ENCODE measurements at regions not wholly inside any gene's neighbourhood (a gene's known extent, or its start where the extent isn't known, plus 50 kb on each side); places are given as distances from the start of the nearest gene placed in this dataset.
A peak's percentile ranks its signal among the peaks of the same experiment; 100 is the strongest.
"Not testable (repeated sequence)": the region's sequence is repeated elsewhere in the genome, so short reads cannot be mapped to it uniquely, and the experiment has no call there.

GRCh38 chr18:55918444-55918843 lies 330.5 kb upstream of the TCF4 start:
- DNase-seq: no peak

- peak; percentile 2 for DNase-seq
These were observed 324.9 kb upstream of the TCF4 start for GRCh38 chr18:55912919-55913318.

DNA sequence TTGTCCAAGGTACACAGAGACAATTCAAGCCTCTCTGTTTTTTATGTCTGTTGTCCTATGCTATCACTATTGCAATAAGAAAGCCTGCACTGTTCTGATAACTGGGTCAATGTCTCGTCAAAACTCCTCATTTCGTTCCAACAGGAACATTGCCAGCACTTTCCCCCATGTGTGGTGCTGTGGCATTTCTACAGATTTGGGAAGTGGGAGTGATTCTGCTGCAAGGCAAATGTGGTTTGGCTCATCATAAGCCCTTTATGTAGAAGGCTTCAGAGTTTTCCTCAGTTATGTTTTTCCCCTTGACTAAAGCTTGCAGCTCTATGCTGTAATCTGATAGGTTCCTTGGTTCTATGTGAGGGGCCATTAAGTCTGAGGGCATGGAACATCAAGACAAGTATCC lies 324.1 kb upstream of the TCF4 start:
- DNase-seq: no peak

GRCh38 chr18:55910296-55910695 lies 322.3 kb upstream of the TCF4 start:
- DNase-seq: no peak

DNA sequence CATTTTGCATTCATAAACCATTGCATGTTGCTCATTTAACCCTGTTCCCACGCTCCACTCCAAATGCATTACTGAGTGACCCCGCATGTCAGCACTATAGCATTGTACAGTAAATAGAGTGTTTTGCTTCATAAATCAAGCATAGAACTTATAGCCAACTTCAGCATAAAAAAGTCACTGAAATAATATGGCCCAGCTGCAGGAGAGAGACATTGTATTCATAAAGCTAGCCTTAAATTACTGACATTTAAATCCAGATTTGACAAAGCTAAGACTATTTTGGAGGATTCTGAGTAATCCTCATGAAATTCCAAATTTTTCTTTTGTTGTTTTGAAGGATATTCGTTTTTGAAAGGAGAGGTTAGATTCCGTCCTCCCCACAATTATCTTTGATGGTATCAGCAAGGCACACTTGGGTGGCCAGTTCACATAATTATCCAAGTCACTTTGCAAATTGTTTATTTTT lies 320.9 kb upstream of the TCF4 start:
- DNase-seq: no peak

- DNase-seq: no peak
These were observed 319.6 kb upstream of the TCF4 start for GRCh38 chr18:55907453-55908175.

- DNase-seq: no peak
These were observed 318.5 kb upstream of the TCF4 start for GRCh38 chr18:55906536-55906935.

GRCh38 chr18:55903911-55904310 lies 315.9 kb upstream of the TCF4 start:
- no peak for DNase-seq

DNA sequence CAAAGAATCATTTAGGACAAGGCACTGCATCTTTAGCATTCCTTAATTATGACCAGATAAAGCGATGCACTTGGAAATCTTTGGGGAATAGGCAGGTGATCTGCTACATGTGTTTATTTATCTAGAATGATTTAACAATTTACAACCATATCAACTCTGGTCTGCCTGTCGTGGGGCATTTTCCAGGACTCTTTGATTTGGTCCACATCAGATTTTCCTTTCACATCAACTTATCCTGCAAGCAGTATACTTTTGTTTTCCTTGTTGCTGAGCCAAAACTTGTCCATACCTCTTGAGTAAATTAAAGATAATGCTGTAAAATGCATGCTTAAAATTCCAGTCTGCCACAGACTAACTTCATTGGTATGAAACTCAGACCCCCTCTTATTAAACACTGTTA lies 312.4 kb upstream of the TCF4 start:
- DNase-seq: no peak

DNA sequence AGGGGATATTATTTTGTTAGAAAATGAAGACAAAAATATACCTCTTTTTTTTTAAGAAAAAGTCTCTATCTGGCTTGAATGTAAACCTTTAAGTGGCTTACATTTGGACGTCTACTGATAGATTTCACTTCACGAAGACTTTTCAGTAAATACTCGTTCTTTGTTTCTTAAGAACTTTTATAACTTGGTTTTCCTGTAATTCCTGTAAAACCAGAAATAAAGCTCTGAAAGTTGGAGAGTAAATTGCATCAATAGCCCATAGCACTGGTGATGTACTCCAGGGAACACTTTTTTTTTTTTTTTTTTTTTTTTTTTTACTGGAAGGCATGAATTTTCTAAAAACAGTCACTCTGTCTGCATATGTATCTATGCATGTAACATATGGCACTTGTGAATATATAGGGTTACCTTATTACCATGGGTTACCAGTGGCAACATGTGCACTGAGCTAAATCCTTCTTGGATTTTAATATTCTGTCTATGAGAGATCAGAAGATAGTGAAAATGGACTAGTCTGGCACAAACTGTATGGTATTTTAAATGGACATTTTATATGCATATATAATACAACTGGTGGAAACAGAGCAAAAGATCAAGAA lies 309.2 kb upstream of the TCF4 start:
- no peak for DNase-seq

DNA sequence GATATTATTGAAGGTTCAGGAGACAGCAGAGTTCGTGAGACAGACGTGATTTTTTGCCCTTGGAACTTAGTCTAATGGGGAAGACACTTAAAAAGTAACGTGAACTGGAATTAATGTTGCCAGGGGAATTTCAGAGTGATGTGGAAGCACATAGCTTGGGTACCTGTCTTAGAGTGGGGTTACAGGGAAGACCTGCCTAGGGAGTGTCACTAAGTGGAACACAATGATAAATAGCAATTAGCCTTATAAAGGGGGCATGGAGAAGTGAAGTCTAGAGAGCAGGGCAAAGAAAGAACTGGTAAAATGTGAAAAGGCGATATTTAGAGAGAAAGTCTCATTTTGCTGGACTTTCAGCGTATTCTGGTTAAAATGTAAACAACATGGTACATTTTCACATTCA lies 306.0 kb upstream of the TCF4 start:
- no peak for DNase-seq

- DNase-seq: not testable (repeated sequence)
These were observed 305.1 kb upstream of the TCF4 start for GRCh38 chr18:55892862-55893813.

- DNase-seq: no peak
These were observed 298.9 kb upstream of the TCF4 start for GRCh38 chr18:55886886-55887285.

GRCh38 chr18:55884498-55884897 lies 296.5 kb upstream of the TCF4 start:
- no peak for DNase-seq

GRCh38 chr18:55880617-55881016 lies 292.6 kb upstream of the TCF4 start:
- DNase-seq: no peak

- no peak for DNase-seq
These were observed 291.3 kb upstream of the TCF4 start for GRCh38 chr18:55879331-55879730.

DNA sequence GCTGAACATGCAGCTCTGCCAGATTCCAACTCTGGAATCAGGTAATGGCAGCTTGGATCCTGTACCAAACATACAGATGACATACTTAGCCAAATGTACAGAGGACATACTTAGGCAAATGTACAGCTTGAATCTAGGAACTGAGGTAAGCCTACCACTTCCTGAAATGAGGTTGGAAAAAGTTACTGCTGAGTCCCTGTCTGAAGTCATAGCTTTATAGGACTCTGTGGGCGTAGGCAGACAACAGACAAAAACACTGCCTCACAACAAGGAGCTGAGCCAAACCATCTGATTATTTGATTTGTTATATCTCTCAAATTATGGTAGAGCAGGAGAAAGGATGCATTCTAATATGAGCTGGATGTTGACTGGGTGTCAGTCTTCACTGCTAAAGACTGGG lies 290.2 kb upstream of the TCF4 start:
- DNase-seq: peak; percentile 67

DNA sequence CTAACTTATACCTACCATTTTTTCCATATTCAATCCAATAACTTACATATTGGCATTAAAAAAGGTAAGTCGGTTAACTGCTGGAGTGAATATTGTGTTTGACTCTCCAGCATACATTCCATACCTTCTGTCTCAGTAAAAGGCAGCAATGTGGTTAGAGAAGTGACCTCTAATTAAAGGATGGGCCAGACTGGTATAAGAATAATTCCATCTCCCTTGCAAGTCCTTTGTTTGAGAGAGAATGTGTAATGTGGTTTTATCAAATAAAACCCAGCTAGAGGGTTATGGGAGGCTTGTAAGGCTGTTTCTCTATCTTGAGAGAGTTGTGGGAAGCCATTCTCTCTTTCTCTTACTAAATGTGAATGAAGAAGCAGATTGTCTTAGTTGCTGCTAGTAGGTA lies 289.3 kb upstream of the TCF4 start:
- no peak for DNase-seq

DNA sequence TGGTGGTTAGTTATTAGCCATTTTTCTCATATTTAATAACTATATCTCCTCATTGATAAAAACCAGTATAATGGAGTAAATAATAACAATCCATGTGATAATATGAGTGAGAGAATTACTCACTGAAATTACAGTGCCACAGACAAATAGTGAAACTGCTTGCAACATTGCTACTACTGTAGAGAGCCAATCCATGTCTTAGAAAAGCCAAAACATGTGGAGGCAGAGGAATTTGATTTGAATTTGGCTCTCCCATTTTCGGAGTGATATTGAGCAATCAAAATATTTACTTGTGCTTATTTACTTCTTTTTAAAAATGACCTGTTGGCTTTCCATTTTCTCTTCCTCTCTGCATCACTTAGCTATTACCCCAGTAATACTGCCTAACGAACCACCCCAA lies 288.3 kb upstream of the TCF4 start:
- DNase-seq: peak; percentile 4

DNA sequence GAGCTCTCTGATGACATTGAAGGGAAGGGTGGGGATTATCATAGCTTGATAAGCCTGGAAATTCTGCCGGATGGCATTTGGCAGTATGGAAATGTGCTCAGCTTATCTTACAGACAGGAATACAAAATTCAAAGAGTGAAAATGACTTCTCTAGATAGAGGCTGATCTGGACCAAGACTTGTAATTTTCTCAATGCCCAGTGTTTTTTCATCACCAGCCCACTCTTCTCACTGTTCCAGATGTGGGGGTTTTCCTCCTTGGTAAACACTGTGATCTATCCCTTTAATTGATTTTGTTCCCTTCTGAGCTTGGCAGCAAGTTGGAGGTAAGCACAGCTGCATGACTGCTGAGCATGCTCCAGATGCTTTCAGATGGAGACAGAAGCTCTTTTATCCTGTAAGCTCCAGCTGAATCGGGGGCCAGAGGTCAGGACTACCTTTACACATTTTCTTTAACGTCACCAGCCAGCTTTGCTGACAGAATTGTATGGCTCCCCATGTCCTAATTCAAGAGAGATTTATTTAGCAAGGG lies 287.4 kb upstream of the TCF4 start:
- no peak for DNase-seq

DNA sequence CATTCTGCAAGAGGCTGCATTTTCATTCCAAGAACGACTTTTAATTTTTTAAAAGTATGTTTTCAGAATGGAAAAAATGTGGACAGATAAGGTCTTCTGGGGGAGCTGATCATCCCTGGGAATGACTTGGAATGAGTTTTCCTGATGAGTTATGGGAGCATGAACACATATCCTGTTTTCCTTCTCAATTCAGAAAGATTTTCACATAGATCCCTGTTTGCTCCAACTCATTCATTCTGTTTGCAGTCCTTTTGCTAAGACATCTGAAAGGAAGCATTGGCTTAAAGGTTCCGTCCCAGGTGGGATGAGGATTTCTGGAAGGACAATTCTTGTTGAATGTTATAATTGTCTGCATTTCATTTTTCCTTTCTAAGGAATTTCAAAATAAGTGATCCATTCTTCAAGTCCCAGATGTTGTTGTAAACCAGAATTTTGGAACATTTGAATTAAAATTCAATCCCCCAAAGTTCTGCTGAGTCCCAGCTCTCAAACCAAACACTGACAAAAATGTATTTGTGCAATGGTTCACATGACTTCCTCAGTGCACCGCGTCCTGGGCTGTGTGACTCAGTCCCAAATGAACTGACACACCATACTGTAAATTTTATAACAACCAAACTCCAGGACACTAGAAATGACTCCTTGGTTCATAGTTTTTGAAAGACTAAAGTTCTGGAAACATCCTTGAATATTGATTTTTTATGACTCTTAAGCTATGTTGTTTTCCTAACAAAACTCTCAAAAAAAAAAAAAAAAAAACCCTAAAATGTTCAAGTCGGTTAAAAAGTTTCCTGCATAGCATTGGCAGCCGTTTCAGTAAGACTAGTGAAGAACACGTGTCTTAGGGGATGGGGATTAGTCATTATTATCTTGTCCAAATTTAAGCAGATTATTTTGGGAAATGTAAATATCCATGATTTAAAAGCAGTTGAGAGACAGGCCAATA lies 281.8 kb upstream of the TCF4 start:
- DNase-seq: peak; percentile 17

- no peak for DNase-seq
These were observed 280.9 kb upstream of the TCF4 start for GRCh38 chr18:55868909-55869308.
